HepG2 (cell line): ENCODE measurements at regions not wholly inside any gene's neighbourhood (a gene's known extent, or its start where the extent isn't known, plus 50 kb on each side); places are given as distances from the start of the nearest gene placed in this dataset.

ENCODE experiments used
- CREB3 ChIP-seq: sonication (generic); formaldehyde crosslinking; IDR thresholded peaks from 2 replicates; pipeline ENCODE4 v1.5.0; 2020; ENCODE audit warnings: missing genetic modification reagents
- CTCF ChIP-seq: sonication (generic); formaldehyde crosslinking; IDR thresholded peaks from 2 replicates; pipeline ENCODE4 v1.5.0; 2020; ENCODE audit warnings: mild to moderate bottlenecking, missing genetic modification reagents, moderate library complexity
- GABPA ChIP-seq, 2 experiments: IDR thresholded peaks; 2 replicates each; pipeline ENCODE4 v1.6.1; 2011 to 2016; ENCODE audit warnings: low read depth in 2 of 2, low read length in 1 of 2, missing biosample characterization in 1 of 2, missing genetic modification characterization in 1 of 2

GRCh38 chr3:66582721-66583423 lies 82.0 kb upstream of the LRIG1 start:
- TF ChIP-seq GABPA (IDR thresholded peaks at IDR 0.05; ENCODE audit: low read depth, low read length) (no peak), GABPA (CRISPR knock-in tag; IDR thresholded peaks at IDR 0.05; ENCODE audit: low read depth) (no peak), CREB3 (no peak), CTCF (no peak)
